IPS-18a (cell line): ENCODE measurements at regions not wholly inside any gene's neighbourhood (a gene's known extent, or its start where the extent isn't known, plus 50 kb on each side); places are given as distances from the start of the nearest gene placed in this dataset.

Source experiments
- H3K27ac ChIP-seq: one replicate; pipeline ENCODE4 v1.5.1; 2013; ENCODE audit warnings: low read length
- H3K27me3 ChIP-seq: one replicate; pipeline ENCODE4 v1.6.1; 2013; ENCODE audit warnings: mild to moderate bottlenecking, low read length; ENCODE audit not compliant: control insufficient read depth, insufficient read depth
- H3K36me3 ChIP-seq: one replicate; pipeline ENCODE4 v1.6.1; 2013; ENCODE audit warnings: low read depth, low read length; ENCODE audit not compliant: control insufficient read depth
- H3K4me1 ChIP-seq: one replicate; pipeline ENCODE4 v1.6.1; 2013; ENCODE audit warnings: low read depth, low read length; ENCODE audit not compliant: control insufficient read depth
- H3K4me3 ChIP-seq: one replicate; pipeline ENCODE4 v1.5.1; 2013; ENCODE audit warnings: low read length
- H3K9ac ChIP-seq: one replicate; pipeline ENCODE4 v1.6.1; 2013; ENCODE audit warnings: mild to moderate bottlenecking, low read length, moderate library complexity
- H3K9me3 ChIP-seq: one replicate; pipeline ENCODE4 v1.6.1; 2013; ENCODE audit warnings: low read depth, low read length; ENCODE audit not compliant: control insufficient read depth

DNA sequence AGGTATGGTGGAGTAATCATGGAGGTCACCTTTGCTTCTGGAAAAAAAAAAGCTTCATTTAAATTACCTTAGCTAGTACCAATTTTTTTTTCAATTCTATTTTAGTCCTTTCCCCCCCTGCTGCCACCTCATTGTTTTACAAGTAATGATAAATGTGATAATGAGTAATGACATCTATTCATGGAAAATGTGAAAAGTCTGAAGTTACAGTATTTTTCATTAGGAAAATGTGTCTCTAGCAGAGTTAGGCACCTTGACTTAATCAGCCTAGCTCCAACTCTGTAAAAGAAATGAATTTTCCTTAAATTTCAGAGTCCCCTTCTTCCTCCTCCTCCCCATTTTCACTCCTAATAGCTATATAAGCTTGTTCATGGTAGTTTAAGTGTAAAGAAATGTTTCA lies 204.9 kb upstream of the USP25 start:
- Histone ChIP-seq H3K9ac (no peak overlapping the region), H3K4me1 (no peaks in the 10 kb centered on the region), H3K27me3 (no peaks in the 10 kb centered on the region), H3K9me3 (no peaks in the 10 kb centered on the region), H3K36me3 (no peaks in the 10 kb centered on the region), H3K4me3 (no peak overlapping the region), H3K27ac (no peak overlapping the region)

DNA sequence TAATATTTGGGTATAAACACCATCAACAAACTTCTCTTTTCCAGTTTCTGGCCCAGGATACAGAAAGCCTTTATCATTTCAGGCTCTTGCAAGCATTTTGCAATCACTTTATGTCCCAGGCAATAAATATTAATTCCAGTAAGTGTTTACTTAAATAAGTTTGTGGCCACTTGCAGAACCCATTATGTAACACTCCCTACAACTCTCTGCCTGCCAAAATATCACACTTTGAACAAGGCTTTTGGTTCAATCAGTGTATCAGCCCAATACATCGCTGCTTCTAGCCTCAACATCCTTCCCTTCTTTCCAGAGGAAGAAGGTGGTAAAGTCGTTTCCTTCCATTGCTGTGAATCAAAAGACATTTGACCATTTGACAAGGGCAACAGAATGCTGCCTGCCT lies 203.0 kb upstream of the USP25 start:
- Histone ChIP-seq H3K27me3 (no peaks in the 10 kb centered on the region), H3K36me3 (no peaks in the 10 kb centered on the region), H3K27ac (no peak overlapping the region), H3K4me1 (no peaks in the 10 kb centered on the region), H3K4me3 (no peak overlapping the region), H3K9ac (no peak overlapping the region), H3K9me3 (no peaks in the 10 kb centered on the region)

DNA sequence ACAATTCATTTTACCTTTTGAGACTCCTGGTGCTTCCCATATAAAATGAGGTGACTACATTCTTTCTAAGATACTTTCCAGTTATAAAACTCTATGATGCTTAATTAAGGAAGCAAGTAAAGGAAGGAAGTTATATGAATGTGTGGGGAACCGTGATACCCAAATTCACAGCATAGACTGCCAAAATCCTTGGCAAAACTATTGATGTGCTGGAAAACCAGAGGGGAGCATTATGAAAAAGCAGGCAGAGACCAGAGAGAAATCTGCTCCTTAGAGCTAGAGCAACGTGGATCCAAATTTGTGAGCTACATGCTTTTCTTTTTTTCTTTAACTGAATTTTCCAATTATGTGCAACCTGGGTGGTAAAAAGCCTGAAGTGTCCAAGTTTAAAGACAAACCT lies 201.4 kb upstream of the USP25 start:
- Histone ChIP-seq H3K9ac (no peak overlapping the region), H3K27ac (no peak overlapping the region), H3K4me3 (no peak overlapping the region), H3K27me3 (no peaks in the 10 kb centered on the region), H3K9me3 (no peaks in the 10 kb centered on the region), H3K36me3 (no peaks in the 10 kb centered on the region), H3K4me1 (no peaks in the 10 kb centered on the region)

DNA sequence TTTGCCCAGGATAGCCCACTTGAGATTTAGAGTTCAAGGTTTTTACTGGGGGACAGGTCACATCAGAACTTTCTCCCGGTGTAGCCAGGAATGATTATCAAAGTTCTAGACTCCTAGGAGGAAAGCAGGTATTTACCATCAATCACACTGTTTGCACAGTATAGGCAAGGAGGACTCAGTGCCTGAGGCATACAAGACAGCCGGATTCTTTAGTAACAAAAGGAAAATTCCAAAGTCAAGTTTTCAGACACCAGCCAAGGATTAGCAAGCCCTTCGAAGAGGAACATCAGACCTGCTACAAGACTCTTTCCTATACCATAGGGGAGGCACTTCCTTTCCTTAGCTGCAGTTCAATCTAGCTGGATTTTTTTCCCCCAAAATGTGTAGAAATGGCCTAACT lies 197.8 kb upstream of the USP25 start:
- Histone ChIP-seq H3K27me3 (no peaks in the 10 kb centered on the region), H3K27ac (no peak overlapping the region), H3K4me3 (no peak overlapping the region), H3K9me3 (no peaks in the 10 kb centered on the region), H3K4me1 (no peaks in the 10 kb centered on the region), H3K9ac (no peak overlapping the region), H3K36me3 (no peaks in the 10 kb centered on the region)

DNA sequence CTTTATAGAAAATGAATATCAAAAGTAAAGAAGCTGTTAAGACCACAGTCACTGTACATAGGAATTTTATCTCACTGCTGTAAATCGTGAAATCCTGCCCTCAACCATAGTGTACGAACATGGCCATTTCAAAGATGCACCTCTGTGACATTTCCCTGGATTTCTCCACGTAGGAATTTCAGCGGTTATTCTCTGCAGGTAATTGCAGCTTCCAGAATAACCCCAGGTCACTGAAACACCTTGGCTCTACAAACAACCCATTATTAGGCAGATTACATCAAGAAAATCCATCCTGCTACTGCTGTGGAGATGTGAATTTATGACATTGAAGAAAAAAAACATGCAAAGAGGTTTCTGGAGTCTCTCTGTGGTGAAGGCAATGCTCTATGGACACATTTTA lies 196.2 kb upstream of the USP25 start:
- Histone ChIP-seq H3K27me3 (no peaks in the 10 kb centered on the region), H3K4me3 (no peak overlapping the region), H3K4me1 (no peaks in the 10 kb centered on the region), H3K9ac (no peak overlapping the region), H3K27ac (no peak overlapping the region), H3K36me3 (no peaks in the 10 kb centered on the region), H3K9me3 (no peaks in the 10 kb centered on the region)

DNA sequence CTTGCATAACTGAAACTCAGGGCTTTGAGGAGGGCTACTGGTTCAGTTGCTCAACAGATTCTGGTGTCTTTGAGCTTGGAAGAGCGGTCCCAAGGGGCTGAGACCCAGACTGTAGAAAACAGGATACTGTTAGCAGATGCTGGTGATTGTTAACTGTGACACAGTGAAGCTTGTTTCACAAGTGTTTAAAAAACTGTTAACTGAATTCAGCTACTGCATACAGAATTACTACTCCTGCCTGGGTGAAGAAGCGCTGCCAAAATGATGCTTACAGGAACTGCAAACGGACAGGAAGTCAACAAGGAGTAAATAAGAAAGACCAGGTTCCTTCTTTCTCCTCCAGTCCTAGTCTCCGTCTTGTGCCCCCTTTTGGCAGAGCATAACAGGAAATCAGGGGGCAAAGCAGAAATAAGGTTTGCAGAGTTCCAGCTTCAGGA lies 195.3 kb upstream of the USP25 start:
- no peak overlapping the region for H3K4me3 ChIP-seq
- no peaks in the 10 kb centered on the region for H3K4me1 ChIP-seq
- H3K27me3 ChIP-seq = no peaks in the 10 kb centered on the region
- no peaks in the 10 kb centered on the region for H3K36me3 ChIP-seq
- no peak overlapping the region for H3K27ac ChIP-seq
- no peak overlapping the region for H3K9ac ChIP-seq
- H3K9me3 ChIP-seq = no peaks in the 10 kb centered on the region

DNA sequence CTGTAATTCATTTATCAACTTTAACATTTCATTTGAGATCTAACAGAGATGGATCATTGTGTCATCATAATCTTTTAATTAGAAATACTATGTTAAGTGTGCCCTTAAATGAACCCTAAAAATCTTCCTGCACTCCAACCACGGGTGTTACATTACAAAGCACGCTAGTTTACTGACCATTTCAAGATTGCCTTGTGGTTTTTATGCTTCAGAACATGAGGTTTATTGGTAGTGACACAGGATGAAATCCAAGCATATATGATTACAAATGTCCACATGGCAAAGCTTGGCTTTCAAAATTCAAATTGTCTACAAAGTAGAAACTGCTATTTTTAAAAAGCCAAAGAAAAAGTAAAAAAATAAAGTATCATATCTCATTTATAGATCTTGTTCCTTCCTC lies 190.4 kb upstream of the USP25 start:
- Histone ChIP-seq H3K9me3 (no peaks in the 10 kb centered on the region), H3K4me3 (no peak overlapping the region), H3K9ac (no peak overlapping the region), H3K36me3 (no peaks in the 10 kb centered on the region), H3K27ac (no peak overlapping the region), H3K4me1 (no peaks in the 10 kb centered on the region), H3K27me3 (no peaks in the 10 kb centered on the region)

DNA sequence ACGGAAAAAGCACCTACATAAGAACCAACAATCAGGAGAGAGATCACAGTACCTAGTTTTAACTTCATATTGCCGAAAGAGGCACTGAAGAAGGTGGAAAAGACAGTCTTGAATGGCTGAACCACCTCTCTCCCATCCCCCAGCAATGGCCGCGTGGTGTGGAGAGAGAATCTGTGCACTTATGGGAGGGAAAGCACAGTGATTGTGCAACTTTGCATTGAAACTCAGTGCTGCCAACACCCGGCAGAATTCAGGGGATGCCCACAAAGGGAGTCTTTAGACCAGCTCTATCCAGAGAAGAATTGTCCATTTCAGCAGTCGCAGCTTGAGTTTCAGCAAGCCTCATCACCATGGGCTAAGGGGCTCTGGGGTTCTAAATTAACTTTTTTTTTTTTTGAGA lies 186.3 kb upstream of the USP25 start:
- H3K27ac ChIP-seq = no peak overlapping the region
- no peaks in the 10 kb centered on the region for H3K9me3 ChIP-seq
- H3K36me3 ChIP-seq = no peaks in the 10 kb centered on the region
- H3K4me3 ChIP-seq = no peak overlapping the region
- H3K9ac ChIP-seq = no peak overlapping the region
- H3K27me3 ChIP-seq = no peaks in the 10 kb centered on the region
- H3K4me1 ChIP-seq = no peaks in the 10 kb centered on the region

DNA sequence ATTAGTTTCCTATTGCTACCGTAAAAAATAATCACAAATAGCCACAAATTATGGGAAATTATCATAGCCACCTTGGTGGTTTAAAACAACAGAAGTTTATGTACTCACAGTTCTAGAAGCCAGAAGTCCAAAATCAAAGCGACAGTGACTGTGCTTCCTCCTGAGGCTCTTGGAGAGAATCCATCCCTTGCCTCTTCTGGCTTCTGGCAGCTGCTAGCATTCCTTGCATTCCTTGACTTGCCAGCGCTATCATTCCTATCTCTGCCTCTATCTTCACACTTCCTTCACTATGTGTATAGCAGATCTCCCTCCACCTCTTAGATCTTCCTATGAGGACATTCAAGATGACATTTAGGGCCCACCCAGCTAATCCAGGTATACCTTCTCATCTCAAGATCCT lies 180.1 kb upstream of the USP25 start:
- H3K4me1 ChIP-seq = no peaks in the 10 kb centered on the region
- H3K9ac ChIP-seq = no peak overlapping the region
- no peaks in the 10 kb centered on the region for H3K36me3 ChIP-seq
- H3K9me3 ChIP-seq = no peaks in the 10 kb centered on the region
- H3K27me3 ChIP-seq = no peaks in the 10 kb centered on the region
- H3K4me3 ChIP-seq = no peak overlapping the region
- no peak overlapping the region for H3K27ac ChIP-seq

DNA sequence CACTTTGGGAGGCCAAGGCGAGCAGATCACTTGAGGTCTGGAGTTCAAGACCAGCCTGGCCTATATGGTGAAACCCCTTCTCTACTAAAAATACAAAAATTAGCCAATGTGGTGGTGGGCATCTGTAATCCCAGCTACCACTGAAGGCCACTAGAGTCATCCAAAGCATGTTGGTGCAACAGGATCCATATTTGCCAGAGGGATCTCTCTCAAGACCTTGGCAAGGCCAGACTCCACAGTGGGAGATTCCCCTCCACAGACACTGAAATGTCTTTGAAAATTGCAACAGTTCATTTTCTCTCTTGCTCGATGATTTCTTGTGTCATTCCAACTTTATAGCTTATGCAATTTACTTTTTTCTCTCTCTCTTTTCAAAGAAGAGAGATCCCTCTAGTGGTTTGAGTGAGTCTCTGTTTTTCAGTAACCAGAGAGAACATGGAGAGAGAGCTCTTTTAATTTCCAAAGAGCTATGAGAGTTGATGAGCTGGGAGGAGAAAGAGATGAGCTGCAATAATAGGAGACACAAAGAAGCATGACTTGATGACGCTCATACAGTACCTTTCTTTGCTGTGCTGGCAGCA lies 176.8 kb upstream of the USP25 start:
- Histone ChIP-seq H3K27ac (no peak overlapping the region), H3K4me3 (no peak overlapping the region), H3K36me3 (no peaks in the 10 kb centered on the region), H3K9me3 (no peaks in the 10 kb centered on the region), H3K27me3 (no peaks in the 10 kb centered on the region), H3K4me1 (no peaks in the 10 kb centered on the region), H3K9ac (no peak overlapping the region)

DNA sequence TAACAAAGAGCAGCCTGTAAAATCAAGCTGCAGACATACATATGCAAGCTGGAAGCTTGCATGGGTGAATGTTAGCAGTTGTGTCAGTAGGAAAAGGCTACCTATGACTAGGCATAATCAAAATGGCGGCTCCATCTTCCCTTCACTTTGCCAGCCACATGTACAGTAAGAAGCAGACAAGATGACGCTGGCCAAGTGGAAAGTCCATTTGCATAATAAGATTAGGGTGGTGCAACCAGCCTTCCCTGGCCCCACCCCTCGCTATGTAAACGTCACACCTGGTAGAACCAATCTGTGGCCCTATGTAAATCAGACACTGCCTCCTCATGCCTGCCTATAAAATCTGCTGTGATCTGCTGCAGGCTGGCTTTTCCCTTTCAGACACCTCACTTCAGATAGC lies 171.9 kb upstream of the USP25 start:
- Histone ChIP-seq H3K9me3 (no peaks in the 10 kb centered on the region), H3K4me1 (peaks cover 14% of the 10 kb centered on the region), H3K4me3 (no peak overlapping the region), H3K27ac (no peak overlapping the region), H3K9ac (no peak overlapping the region), H3K27me3 (no peaks in the 10 kb centered on the region), H3K36me3 (no peaks in the 10 kb centered on the region)

DNA sequence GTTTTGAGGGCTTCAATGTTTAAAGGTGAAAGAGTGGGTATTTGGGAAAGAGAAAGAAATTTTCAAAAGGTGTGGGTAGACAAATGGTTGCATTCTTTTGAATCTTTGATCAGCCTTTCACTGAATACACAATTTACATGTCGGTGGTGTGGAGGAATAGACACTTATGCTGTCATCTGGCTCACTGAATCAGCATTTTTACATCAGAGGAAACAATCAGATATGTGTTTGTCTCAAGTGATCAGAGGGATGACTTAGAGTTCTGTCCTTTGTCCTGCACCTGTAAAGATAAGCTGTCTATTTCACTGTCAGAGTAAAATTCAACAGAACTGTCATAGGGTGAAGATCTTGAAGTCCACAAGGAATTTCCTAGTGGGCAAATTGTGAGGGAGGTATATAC lies 170.9 kb upstream of the USP25 start:
- Histone ChIP-seq H3K9ac (no peak overlapping the region), H3K4me1 (peaks cover 14% of the 10 kb centered on the region), H3K27me3 (no peaks in the 10 kb centered on the region), H3K9me3 (no peaks in the 10 kb centered on the region), H3K27ac (no peak overlapping the region), H3K4me3 (no peak overlapping the region), H3K36me3 (no peaks in the 10 kb centered on the region)
